ENCODE measurements at regions not wholly inside any gene's neighbourhood (a gene's known extent, or its start where the extent isn't known, plus 50 kb on each side); places are given as distances from the start of the nearest gene placed in this dataset.

GRCh38 chr3:73789825-73790444, 165.2 kb upstream of the PDZRN3 start:
- Mint-ChIP-seq H3K4me3 (ENCODE audit: unreplicated experiment) (no peak overlapping the region), H3K4me1 (ENCODE audit: low read depth, unreplicated experiment) (no peaks in the 10 kb centered on the region), H3K36me3 (ENCODE audit: unreplicated experiment) (peaks cover 3% of the 10 kb centered on the region), H3K27ac (ENCODE audit: unreplicated experiment) (no peak overlapping the region), H3K27me3 (ENCODE audit: unreplicated experiment) (peaks cover 2% of the 10 kb centered on the region), H3K9me3 (ENCODE audit: unreplicated experiment) (no peaks in the 10 kb centered on the region)
- no peak for DNase-seq
- TF ChIP-seq, protein P1, sequence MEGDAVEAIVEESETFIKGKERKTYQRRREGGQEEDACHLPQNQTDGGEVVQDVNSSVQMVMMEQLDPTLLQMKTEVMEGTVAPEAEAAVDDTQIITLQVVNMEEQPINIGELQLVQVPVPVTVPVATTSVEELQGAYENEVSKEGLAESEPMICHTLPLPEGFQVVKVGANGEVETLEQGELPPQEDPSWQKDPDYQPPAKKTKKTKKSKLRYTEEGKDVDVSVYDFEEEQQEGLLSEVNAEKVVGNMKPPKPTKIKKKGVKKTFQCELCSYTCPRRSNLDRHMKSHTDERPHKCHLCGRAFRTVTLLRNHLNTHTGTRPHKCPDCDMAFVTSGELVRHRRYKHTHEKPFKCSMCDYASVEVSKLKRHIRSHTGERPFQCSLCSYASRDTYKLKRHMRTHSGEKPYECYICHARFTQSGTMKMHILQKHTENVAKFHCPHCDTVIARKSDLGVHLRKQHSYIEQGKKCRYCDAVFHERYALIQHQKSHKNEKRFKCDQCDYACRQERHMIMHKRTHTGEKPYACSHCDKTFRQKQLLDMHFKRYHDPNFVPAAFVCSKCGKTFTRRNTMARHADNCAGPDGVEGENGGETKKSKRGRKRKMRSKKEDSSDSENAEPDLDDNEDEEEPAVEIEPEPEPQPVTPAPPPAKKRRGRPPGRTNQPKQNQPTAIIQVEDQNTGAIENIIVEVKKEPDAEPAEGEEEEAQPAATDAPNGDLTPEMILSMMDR (IDR thresholded peaks at IDR 0.05; ENCODE audit: partially characterized antibody, unreplicated experiment): no peak

DNA sequence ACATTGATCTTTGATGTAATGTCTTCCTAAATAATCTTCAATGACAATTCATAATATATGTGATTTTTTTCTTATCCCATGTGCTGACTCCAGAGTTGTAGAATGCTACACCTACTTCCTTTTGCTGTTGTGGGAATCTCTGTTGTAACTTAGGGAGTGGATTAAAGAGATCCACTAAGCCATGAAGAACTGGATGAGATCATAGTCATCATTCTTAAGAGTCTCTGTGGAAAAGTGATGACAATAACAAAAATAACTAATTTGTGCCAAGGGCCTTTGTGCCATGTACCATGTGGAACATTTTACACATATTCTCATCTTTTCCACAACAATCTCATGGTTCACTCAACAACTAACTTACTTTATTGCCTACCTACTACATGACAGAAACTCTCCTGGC, 162.9 kb upstream of the PDZRN3 start:
- Mint-ChIP-seq H3K4me1 (ENCODE audit: low read depth, unreplicated experiment) (no peaks in the 10 kb centered on the region), H3K36me3 (ENCODE audit: unreplicated experiment) (peaks cover 4% of the 10 kb centered on the region), H3K27me3 (ENCODE audit: unreplicated experiment) (peaks cover 2% of the 10 kb centered on the region), H3K27ac (ENCODE audit: unreplicated experiment) (no peak overlapping the region), H3K9me3 (ENCODE audit: unreplicated experiment) (no peaks in the 10 kb centered on the region), H3K4me3 (ENCODE audit: unreplicated experiment) (no peak overlapping the region)
- DNase-seq: no peak
- TF ChIP-seq, protein P1 (IDR thresholded peaks at IDR 0.05; ENCODE audit: partially characterized antibody, unreplicated experiment): no peak

GRCh38 chr3:73786998-73787397, 162.3 kb upstream of the PDZRN3 start:
- TF ChIP-seq, protein P1 (IDR thresholded peaks at IDR 0.05; ENCODE audit: partially characterized antibody, unreplicated experiment): no peak
- peaks cover 2% of the 10 kb centered on the region for H3K27me3 Mint-ChIP-seq (ENCODE audit: unreplicated experiment)
- peaks cover 4% of the 10 kb centered on the region for H3K36me3 Mint-ChIP-seq (ENCODE audit: unreplicated experiment)
- DNase-seq: no peak
- H3K4me1 Mint-ChIP-seq (ENCODE audit: low read depth, unreplicated experiment): no peaks in the 10 kb centered on the region
- no peaks in the 10 kb centered on the region for H3K9me3 Mint-ChIP-seq (ENCODE audit: unreplicated experiment)
- no peak overlapping the region for H3K4me3 Mint-ChIP-seq (ENCODE audit: unreplicated experiment)
- H3K27ac Mint-ChIP-seq (ENCODE audit: unreplicated experiment): no peak overlapping the region

GRCh38 chr3:73786321-73786807, 161.6 kb upstream of the PDZRN3 start:
- TF ChIP-seq, protein P1 (IDR thresholded peaks at IDR 0.05; ENCODE audit: partially characterized antibody, unreplicated experiment): no peak

DNA sequence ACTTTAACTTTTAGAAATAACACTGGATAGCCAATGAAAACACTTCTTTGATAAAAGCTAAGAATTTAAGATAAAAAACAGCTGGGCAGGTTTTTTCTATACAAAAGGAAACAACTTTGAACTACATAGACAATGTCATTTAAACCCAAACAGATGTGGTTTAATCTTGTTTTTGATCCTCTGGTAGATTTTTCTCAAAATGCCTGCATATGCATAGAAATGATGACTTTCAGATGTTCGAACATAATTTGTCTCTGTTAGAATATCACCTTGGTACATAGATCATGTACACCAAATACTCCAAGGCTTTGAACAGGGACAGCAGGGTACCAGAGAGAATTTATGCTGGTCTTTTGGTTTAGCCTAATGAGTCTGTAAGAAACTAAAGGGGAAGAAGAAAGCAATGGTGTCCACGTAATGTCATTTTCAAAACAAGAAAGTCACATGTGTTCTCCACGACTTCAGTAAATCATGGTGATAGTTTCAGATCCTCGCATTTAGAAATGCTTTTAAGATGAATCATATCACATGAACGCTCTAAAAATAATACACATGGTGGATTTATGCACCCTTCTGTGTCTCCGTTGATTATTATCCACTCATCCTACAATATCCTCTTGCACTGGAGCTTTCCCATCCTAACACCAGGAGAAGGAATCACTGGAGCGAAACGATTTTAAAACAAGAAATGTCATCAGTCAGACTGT, 160.1 kb upstream of the PDZRN3 start:
- no peak overlapping the region for H3K4me3 Mint-ChIP-seq (ENCODE audit: unreplicated experiment)
- TF ChIP-seq, protein P1 (IDR thresholded peaks at IDR 0.05; ENCODE audit: partially characterized antibody, unreplicated experiment): no peak
- H3K36me3 Mint-ChIP-seq (ENCODE audit: unreplicated experiment): peaks cover 4% of the 10 kb centered on the region
- H3K4me1 Mint-ChIP-seq (ENCODE audit: low read depth, unreplicated experiment): no peaks in the 10 kb centered on the region
- H3K27me3 Mint-ChIP-seq (ENCODE audit: unreplicated experiment): peaks cover 2% of the 10 kb centered on the region
- no peak for DNase-seq
- no peak overlapping the region for H3K27ac Mint-ChIP-seq (ENCODE audit: unreplicated experiment)
- H3K9me3 Mint-ChIP-seq (ENCODE audit: unreplicated experiment): no peaks in the 10 kb centered on the region

More at GRCh38 chr3:73786321-73786807, 161.6 kb upstream of the PDZRN3 start:
- Mint-ChIP-seq H3K27me3 (ENCODE audit: unreplicated experiment) (peaks cover 2% of the 10 kb centered on the region), H3K4me1 (ENCODE audit: low read depth, unreplicated experiment) (no peaks in the 10 kb centered on the region), H3K9me3 (ENCODE audit: unreplicated experiment) (no peaks in the 10 kb centered on the region), H3K36me3 (ENCODE audit: unreplicated experiment) (peaks cover 4% of the 10 kb centered on the region), H3K27ac (ENCODE audit: unreplicated experiment) (no peak overlapping the region), H3K4me3 (ENCODE audit: unreplicated experiment) (no peak overlapping the region)
- no peak for DNase-seq
